ENCODE measurements at regions not wholly inside any gene's neighbourhood (a gene's known extent, or its start where the extent isn't known, plus 50 kb on each side); places are given as distances from the start of the nearest gene placed in this dataset.

- H3K4me3 ChIP-seq (ENCODE audit: low read length) = no peak overlapping the region
- H3K9me3 ChIP-seq (ENCODE audit: insufficient read depth, low read length) = no peaks in the 10 kb centered on the region
- no peaks in the 10 kb centered on the region for H3K36me3 ChIP-seq (replicated peaks; ENCODE audit: low read depth, low read length)
- no peak overlapping the region for H2AFZ ChIP-seq (ENCODE audit: low read depth, low read length)
- no peaks in the 10 kb centered on the region for H3K4me1 ChIP-seq (ENCODE audit: low read length)
- H3K79me2 ChIP-seq (ENCODE audit: low read length) = no peaks in the 10 kb centered on the region
- no peaks in the 10 kb centered on the region for H4K20me1 ChIP-seq (ENCODE audit: insufficient read depth, low read length)
- H3K9ac ChIP-seq (ENCODE audit: low read length) = no peak overlapping the region
- H3K4me2 ChIP-seq (ENCODE audit: low read length) = no peak overlapping the region
- H3K27me3 ChIP-seq (ENCODE audit: low read depth, low read length) = no peaks in the 10 kb centered on the region
- H3K27ac ChIP-seq (ENCODE audit: low read length) = no peak overlapping the region
- TF ChIP-seq, protein P1, sequence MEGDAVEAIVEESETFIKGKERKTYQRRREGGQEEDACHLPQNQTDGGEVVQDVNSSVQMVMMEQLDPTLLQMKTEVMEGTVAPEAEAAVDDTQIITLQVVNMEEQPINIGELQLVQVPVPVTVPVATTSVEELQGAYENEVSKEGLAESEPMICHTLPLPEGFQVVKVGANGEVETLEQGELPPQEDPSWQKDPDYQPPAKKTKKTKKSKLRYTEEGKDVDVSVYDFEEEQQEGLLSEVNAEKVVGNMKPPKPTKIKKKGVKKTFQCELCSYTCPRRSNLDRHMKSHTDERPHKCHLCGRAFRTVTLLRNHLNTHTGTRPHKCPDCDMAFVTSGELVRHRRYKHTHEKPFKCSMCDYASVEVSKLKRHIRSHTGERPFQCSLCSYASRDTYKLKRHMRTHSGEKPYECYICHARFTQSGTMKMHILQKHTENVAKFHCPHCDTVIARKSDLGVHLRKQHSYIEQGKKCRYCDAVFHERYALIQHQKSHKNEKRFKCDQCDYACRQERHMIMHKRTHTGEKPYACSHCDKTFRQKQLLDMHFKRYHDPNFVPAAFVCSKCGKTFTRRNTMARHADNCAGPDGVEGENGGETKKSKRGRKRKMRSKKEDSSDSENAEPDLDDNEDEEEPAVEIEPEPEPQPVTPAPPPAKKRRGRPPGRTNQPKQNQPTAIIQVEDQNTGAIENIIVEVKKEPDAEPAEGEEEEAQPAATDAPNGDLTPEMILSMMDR (IDR thresholded peaks at IDR 0.05; ENCODE audit: low read depth, low read length) = no peak
- TF ChIP-seq EZH2phosphoT487 (IDR thresholded peaks at IDR 0.05; ENCODE audit: low read depth) = no peak
Observed at GRCh38 chrX:115373308-115373707, 83.8 kb downstream of the LUZP4 start.

- TF ChIP-seq, protein P1 (IDR thresholded peaks at IDR 0.05; ENCODE audit: low read depth, low read length) = no peak
- no peak for TF ChIP-seq EZH2phosphoT487 (IDR thresholded peaks at IDR 0.05; ENCODE audit: low read depth)
- H3K27me3 ChIP-seq (ENCODE audit: low read depth, low read length) = no peaks in the 10 kb centered on the region
- H3K4me3 ChIP-seq (ENCODE audit: low read length) = no peak overlapping the region
- no peaks in the 10 kb centered on the region for H3K4me1 ChIP-seq (ENCODE audit: low read length)
- H3K4me2 ChIP-seq (ENCODE audit: low read length) = no peak overlapping the region
- no peaks in the 10 kb centered on the region for H4K20me1 ChIP-seq (ENCODE audit: insufficient read depth, low read length)
- H3K79me2 ChIP-seq (ENCODE audit: low read length) = no peaks in the 10 kb centered on the region
- H3K9ac ChIP-seq (ENCODE audit: low read length) = no peak overlapping the region
- no peaks in the 10 kb centered on the region for H3K9me3 ChIP-seq (ENCODE audit: insufficient read depth, low read length)
- no peak overlapping the region for H3K27ac ChIP-seq (ENCODE audit: low read length)
- no peaks in the 10 kb centered on the region for H3K36me3 ChIP-seq (replicated peaks; ENCODE audit: low read depth, low read length)
- no peak overlapping the region for H2AFZ ChIP-seq (ENCODE audit: low read depth, low read length)
Observed at GRCh38 chrX:115378471-115378870, 89.0 kb downstream of the LUZP4 start.

DNA sequence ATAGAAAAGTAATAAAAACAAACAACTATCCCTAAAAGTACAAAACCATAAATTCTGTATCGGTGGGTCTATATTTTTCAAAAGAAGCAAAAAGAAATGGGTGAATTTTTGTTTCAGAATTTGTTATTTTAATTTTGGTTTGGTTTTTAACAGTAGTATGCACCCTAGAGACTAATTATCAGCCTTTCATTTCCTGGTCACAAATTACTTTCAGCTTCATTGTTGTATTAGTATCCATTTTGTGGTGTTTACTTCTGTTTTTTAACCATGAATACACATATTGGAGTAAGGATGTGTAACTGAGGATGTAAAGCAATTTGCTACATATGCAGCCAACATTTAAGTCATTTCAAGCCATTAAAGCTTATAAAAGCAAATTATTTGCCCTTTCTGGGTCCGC, 97.8 kb downstream of the LUZP4 start:
- Histone ChIP-seq H3K9ac (ENCODE audit: low read length) (no peak overlapping the region), H3K27ac (ENCODE audit: low read length) (no peak overlapping the region), H3K4me1 (ENCODE audit: low read length) (no peaks in the 10 kb centered on the region), H3K4me2 (ENCODE audit: low read length) (no peak overlapping the region), H3K36me3 (replicated peaks; ENCODE audit: low read depth, low read length) (no peaks in the 10 kb centered on the region), H3K27me3 (ENCODE audit: low read depth, low read length) (no peaks in the 10 kb centered on the region), H2AFZ (ENCODE audit: low read depth, low read length) (no peak overlapping the region), H3K4me3 (ENCODE audit: low read length) (no peak overlapping the region), H4K20me1 (ENCODE audit: insufficient read depth, low read length) (no peaks in the 10 kb centered on the region), H3K79me2 (ENCODE audit: low read length) (no peaks in the 10 kb centered on the region), H3K9me3 (ENCODE audit: insufficient read depth, low read length) (no peaks in the 10 kb centered on the region)
- TF ChIP-seq EZH2phosphoT487 (IDR thresholded peaks at IDR 0.05; ENCODE audit: low read depth) = no peak
- TF ChIP-seq, protein P1 (IDR thresholded peaks at IDR 0.05; ENCODE audit: low read depth, low read length) = no peak

DNA sequence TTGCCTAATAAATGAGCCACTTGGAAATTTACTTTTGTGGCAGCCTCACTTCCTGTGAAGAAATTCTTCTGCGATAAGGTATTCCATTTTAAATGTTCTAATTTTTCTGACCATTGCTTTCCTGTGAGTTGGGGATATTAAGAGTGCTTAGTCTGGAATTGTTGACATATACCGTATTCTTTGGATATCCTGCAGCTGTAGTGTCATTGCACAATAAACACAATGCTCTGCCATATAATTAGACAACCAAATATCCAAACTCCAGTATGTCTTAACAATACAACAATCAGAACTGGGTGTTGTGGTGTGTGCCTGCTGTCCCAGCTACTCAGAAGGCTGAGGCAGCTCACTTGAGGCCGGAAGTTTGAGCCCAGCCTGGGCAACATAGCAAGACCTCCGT, 99.4 kb downstream of the LUZP4 start:
- TF ChIP-seq, protein P1 (IDR thresholded peaks at IDR 0.05; ENCODE audit: low read depth, low read length) = no peak
- no peak for TF ChIP-seq EZH2phosphoT487 (IDR thresholded peaks at IDR 0.05; ENCODE audit: low read depth)
- Histone ChIP-seq H2AFZ (ENCODE audit: low read depth, low read length) (no peak overlapping the region), H3K9ac (ENCODE audit: low read length) (no peak overlapping the region), H3K27ac (ENCODE audit: low read length) (no peak overlapping the region), H3K79me2 (ENCODE audit: low read length) (no peaks in the 10 kb centered on the region), H4K20me1 (ENCODE audit: insufficient read depth, low read length) (no peaks in the 10 kb centered on the region), H3K27me3 (ENCODE audit: low read depth, low read length) (no peaks in the 10 kb centered on the region), H3K4me1 (ENCODE audit: low read length) (no peaks in the 10 kb centered on the region), H3K9me3 (ENCODE audit: insufficient read depth, low read length) (no peaks in the 10 kb centered on the region), H3K4me2 (ENCODE audit: low read length) (no peak overlapping the region), H3K36me3 (replicated peaks; ENCODE audit: low read depth, low read length) (no peaks in the 10 kb centered on the region), H3K4me3 (ENCODE audit: low read length) (no peak overlapping the region)
